GM18498 (cell line): ENCODE measurements at regions not wholly inside any gene's neighbourhood (a gene's known extent, or its start where the extent isn't known, plus 50 kb on each side); places are given as distances from the start of the nearest gene placed in this dataset.

ENCODE experiments used
- ATAC-seq: cut with Tn5 transposase; IDR thresholded peaks from one replicate; pipeline ENCODE4 v1.9.1; 2021; ENCODE audit warnings: mild to moderate bottlenecking, moderate library complexity; ENCODE audit not compliant: unreplicated experiment

- ATAC-seq = no peak
These were observed 675.7 kb upstream of the FTMT start for GRCh38 chr5:121175986-121176385.

GRCh38 chr5:121182788-121183490 is 668.7 kb upstream of the FTMT start:
- no peak for ATAC-seq

- ATAC-seq = no peak
These were observed 662.8 kb upstream of the FTMT start for GRCh38 chr5:121188849-121189248.

- no peak for ATAC-seq
These were observed 662.1 kb upstream of the FTMT start for GRCh38 chr5:121189342-121190305.

- ATAC-seq = no peak
These were observed 652.3 kb upstream of the FTMT start for GRCh38 chr5:121199216-121199999.

- ATAC-seq = no peak
These were observed 633.6 kb upstream of the FTMT start for GRCh38 chr5:121218086-121218485.

GRCh38 chr5:121221483-121221882 is 630.2 kb upstream of the FTMT start:
- ATAC-seq = no peak

GRCh38 chr5:121226765-121227164 is 624.9 kb upstream of the FTMT start:
- ATAC-seq = no peak

- ATAC-seq = no peak
These were observed 611.7 kb upstream of the FTMT start for GRCh38 chr5:121239951-121240350.

- ATAC-seq = no peak
These were observed 604.7 kb upstream of the FTMT start for GRCh38 chr5:121246971-121247370.

- no peak for ATAC-seq
These were observed 599.7 kb upstream of the FTMT start for GRCh38 chr5:121251954-121252353.

- ATAC-seq = no peak
These were observed 594.1 kb upstream of the FTMT start for GRCh38 chr5:121257621-121258020.

- no peak for ATAC-seq
These were observed 588.2 kb upstream of the FTMT start for GRCh38 chr5:121263456-121263855.

- no peak for ATAC-seq
These were observed 587.1 kb upstream of the FTMT start for GRCh38 chr5:121264605-121265004.

GRCh38 chr5:121271546-121271945 is 580.1 kb upstream of the FTMT start:
- ATAC-seq = no peak

- ATAC-seq = no peak
These were observed 577.7 kb upstream of the FTMT start for GRCh38 chr5:121273833-121274433.

- ATAC-seq = no peak
These were observed 571.9 kb upstream of the FTMT start for GRCh38 chr5:121279801-121280200.

GRCh38 chr5:121285801-121286521 is 565.7 kb upstream of the FTMT start:
- no peak for ATAC-seq

GRCh38 chr5:121288781-121289180 is 562.9 kb upstream of the FTMT start:
- ATAC-seq = no peak

GRCh38 chr5:121292664-121293063 is 559.0 kb upstream of the FTMT start:
- ATAC-seq = no peak
